GM19238 (cell line): ENCODE measurements at regions not wholly inside any gene's neighbourhood (a gene's known extent, or its start where the extent isn't known, plus 50 kb on each side); places are given as distances from the start of the nearest gene placed in this dataset.

Experiments
- DNase-seq: peaks from one replicate; pipeline ENCODE4 v3.0.0; 2011; ENCODE audit warnings: low spot score; ENCODE audit not compliant: insufficient read length

DNA sequence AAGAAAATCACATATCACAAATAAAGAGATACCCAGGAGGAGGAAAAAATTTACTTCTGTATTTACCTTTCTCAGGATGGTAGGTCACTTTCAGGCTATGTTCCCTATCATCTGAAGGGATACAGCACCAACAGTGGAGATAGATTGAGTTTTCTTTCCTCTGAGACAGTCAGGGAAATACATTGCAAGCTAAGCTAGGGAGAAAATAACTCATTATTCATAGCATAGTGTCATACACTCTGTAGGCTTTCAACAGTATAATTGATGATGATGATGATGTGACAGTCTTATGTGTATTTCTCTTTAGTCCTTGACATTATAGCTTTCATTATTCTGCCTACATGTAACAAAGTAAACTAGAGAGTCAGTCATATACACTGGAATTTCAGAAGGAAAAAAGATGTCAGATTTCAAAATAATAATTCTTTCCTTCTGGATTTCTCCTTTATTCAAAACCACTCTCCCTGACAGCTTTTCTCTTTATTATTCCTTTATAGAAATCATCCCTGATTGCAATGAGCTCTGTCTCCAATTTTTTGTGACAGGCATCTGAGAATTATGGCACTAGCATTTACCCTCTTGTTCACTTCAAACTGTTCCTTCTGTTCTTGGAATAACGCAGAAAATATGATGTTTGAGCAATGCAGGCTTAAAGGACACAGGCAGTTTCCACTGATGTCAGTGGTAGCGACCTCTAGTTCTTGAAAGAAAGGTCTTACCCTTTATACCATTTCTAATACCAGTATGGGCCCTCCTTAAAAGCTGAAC is 169.1 kb upstream of the EPHA5 start:
- DNase-seq: no peak

DNA sequence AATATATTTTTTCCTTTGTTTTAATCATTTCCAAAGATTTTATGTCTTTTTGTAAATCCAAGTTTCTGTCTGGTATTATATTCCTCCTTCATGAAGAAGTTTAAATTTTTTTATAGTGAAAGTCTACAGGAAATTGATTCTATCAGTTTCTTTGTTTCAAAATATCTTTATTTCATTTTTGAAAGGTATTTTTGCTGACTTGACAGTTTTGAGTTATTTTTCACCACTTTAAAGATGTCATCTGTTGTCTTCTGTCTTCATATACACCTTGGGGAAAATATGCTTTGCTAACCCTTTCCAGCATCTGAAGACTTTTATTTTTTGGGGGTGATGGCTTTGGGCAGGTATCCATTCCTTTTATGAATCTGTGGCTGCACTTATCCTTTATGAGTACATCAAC is 164.4 kb upstream of the EPHA5 start:
- DNase-seq: no peak

DNA sequence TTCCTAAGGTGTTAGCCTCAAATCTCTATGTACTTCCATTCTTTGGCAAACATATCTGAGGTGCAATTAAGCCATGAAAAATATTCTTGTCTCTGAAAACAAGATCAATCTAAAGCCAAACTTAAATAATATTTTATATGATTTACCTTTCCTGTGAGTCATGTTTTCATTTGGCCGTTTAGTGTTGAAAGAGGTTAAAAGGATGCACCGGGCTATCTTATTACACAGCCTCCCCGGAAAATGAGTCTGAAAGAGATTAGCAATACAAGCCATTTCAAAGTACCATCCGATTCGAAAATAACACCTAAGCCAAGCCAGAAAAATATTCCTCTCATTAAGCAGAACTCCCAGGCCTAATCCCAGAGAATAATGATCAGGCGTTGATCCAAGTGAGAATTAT is 161.5 kb upstream of the EPHA5 start:
- DNase-seq: no peak

DNA sequence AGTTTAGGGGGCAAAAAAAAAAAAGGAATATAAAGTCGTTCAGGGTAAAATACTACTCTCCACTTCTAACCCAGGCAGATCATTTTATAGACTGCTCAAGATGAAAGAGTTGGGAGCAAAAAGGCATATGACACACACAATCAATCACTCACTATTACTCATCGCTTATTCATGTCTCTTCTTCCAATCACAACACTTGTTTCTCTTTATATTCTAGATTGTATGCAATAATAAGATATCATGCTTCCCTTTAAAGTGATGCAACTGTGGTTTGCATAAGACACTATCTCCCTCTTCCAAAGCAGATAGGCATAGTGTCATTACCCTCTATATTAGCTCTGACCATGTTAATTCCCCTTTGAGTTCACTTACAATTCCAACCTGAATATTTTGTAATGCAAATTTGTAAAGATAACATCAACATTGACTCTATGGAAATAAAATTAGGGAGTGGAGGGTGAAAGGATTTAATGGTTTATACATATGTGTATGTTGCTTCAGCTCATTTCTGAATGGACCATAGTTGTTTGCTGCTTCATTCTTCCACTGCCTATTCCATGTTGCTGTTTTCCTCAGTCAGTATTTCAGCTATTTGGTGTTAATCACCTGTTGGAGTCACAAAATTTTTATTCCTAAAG is 154.9 kb upstream of the EPHA5 start:
- no peak for DNase-seq

DNA sequence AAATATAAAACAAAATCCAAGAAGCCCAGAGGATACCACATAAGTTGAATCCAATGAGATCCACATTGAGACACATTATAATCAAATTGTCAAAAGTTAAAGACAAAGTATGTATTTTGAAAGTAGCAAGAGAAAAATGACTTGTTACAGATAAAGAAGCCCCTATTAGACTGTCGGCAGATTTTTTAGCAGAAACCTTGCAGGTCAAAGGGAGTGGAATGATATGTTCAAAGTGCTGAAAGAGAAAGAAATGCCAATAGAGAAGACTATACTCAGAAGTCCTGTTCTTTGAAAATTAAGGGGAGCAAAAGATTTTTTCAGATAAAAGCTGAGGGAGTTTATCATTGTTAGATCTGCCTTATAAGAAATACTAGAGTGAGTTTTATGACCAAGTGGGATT is 148.9 kb upstream of the EPHA5 start:
- DNase-seq: no peak

DNA sequence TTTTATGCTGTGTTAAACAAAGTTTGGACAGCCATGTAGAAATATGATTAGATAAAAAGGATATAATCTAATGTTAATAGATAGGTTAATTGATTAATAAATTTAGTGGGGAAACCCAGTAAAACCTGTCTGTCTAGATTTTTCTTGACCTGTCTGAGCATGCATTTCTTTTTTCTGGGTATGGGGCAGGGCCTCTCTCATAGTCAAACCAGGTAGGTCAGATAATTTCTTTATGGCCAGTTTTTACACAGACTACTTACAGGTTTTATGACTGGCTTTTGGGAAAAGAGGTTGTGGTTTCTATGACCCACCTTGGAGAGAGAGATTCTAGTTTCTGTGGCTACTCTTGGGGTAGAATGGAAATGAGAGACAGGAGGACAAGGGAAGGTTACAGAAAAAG is 135.6 kb upstream of the EPHA5 start:
- no peak for DNase-seq

DNA sequence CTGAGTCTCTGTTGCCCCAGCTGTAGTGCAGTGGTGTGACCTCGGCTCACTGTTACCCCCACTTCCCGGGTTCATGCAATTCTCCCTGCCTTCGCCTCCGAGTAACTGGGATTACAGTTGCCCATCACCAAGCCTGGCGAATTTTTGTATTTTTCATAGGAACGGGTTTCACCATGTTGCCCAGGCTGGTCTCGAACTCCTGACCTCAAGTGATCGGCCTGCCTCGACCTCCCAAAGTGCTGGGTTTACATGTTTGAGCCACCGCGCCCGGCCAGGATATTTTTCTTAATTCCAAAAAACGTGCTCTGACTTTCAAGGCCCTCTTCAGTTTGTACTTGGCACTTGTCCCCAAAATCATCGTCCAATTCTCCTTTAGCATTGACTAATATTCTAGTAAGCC is 129.2 kb upstream of the EPHA5 start:
- no peak for DNase-seq

DNA sequence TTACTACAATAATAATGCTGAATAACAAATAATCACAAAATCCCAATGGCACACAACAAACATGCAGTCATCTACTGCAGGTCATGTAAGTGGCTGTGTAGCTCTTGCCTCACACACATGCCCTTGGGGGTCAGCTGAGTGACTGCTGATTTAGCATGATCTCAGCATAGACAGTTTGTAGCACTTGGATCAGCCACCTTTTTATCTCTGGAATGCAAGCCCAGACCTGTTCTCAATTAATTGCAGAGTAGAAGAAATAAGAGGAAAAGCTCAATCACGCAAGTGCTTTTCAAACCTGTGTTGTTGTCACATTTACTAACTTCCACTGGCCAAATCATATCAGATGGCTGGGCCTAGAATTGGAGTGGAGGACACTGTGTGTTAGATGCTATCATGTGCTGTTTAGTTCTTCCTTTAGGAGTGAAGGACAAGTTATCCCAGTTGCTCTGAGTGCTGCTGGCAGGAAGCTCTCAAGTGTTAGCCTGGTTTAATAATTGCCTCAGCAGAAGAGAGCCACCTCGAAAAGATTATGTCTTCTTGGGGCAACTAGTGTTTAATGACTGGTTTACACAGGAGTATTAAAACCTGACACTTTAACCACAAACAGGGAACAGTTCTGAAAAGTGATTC is 128.3 kb upstream of the EPHA5 start:
- DNase-seq: no peak

DNA sequence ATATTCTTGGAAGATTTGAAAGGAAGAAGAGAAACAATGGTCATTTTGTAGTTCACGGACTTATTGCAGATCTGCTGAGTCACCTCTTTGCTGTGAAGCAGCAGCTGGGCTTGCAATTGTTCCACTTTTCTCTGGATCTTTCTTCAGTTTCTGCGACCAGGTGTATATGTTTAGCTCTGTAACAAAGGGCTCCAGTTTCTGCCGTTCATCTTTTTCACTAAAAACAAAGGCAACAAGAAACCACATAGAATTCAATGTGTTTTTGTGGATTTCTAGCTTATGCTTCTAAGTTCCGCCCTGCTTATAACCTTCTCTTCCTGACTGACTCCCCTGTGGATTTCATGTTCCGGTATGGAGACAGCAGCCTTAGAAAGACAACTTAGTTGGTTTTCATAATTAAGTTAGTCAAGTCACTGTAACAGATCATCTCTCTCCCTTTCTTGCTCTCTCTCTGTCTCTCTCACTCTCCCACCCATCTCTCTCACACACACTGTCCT is 121.6 kb upstream of the EPHA5 start:
- no peak for DNase-seq

DNA sequence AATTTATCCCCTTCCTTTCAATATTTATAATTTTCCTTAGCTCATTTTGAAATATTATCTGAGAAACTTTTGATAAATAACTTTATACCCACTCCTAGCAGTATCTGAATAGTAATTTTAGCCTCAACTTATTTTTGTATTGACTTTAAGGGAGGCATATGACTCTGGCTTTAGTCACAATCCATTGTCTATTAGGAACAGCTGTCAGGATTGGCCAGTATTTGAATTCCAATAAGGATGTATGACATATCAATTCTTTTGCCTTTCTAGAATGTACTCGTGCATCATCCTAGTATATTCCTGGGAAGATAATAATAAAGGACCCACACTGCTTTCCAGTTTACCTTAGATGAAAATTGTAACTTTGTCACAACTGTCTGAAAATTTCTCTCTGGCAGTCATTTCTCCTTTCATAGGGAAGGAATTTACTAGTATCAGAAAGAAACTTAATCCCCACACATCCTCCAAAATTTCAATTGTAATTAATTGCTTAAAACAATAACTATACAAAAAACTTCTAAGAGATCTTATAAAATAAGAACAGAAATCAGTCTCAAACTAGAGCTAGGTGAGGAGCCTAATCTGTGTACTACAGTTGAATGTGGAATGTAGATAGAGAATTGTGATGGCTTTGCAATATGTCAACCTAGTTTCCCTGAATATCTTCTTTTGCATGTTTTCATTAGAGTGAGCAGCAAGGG is 121.0 kb upstream of the EPHA5 start:
- no peak for DNase-seq

DNA sequence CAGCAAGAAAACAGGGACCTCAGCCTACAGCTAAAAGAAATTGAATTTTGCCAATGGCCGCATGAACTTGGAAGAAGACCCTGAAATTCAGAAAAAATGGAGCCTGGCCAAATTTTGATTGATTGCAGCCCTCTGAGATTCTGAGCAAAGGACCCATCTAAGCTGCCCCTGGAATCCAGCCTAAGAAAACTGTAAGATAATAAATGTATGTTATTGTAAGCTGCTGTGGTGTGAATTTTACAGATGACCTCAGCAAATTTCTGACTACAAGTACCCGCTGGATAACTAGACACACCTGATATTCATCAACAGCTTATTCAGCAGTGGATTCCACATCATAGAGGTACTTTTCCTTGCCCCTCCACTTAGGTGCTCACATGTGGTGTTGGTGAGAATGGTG is 119.5 kb upstream of the EPHA5 start:
- no peak for DNase-seq

DNA sequence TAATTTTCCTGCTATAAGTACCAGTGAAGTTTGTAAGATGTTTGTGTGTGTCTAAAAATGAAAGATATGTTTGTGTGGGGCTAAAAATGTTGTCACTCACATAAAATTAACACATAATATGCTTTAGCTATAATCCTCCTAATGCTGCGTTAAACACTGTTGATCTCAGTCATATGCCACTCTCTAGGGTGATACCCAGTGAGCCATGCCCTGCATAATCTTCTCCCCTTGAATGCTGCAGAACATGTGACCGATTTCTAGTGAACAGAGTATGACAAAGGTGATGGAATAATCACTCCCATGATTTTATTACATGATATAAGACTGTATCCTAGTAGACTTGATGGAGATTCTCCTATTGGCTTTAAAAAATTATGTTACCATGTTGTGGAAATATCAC is 119.1 kb upstream of the EPHA5 start:
- DNase-seq: no peak

DNA sequence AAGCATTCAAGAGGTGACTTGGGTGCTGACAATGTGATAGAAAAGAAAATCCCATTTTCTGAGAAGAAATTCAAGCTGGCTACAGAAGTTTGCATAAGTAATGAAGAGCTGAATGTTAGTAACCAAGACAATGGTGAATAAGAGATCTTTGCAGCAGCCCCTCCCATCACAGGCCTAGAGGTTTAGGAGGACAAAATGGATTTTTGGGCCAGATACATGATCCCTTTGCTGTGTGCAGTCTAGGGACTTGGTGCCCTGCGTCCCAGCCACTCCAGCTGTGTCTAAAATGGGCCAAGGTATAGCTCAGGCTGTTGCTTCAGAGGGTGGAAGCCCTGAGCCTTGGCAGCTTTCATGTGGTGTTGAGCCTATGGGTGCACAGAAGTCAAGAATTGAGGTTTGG is 107.0 kb upstream of the EPHA5 start:
- no peak for DNase-seq

DNA sequence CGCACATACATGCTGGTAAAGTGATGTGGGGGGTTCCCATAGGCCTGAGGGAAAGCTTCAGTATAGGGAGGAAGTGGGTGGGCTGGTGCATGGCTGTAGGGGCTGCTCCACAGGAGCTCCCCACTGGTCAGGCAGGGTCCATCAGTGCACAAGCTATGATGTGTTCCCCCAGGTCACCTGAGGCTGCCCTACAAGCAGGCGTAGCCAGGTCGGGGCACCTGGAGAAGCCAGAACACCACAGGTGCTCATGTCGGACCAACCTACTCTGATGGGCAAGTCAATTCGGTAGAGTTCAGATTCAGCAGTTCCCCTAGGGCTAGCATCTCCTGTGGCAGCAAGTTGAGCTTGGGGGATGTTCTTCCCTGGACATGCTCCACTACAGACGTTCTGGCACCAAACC is 103.3 kb upstream of the EPHA5 start:
- no peak for DNase-seq

DNA sequence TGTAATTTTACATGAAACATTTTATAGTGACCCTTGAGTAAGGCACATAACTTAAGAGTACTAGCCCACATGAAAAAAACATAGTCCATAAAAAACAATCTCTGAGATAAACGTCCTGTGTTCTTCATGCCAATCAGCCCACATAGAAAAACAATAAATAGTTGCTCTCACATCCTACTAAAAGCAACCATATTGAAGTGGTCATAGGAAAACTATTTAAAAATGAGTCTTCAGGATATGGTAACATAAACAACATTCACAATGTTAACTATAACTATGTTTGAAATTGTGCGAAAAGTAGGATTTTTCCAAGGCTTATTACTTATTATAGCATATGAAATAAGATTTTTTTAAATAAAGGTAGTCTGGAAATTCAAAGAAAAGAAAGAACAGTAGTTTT is 77.1 kb upstream of the EPHA5 start:
- no peak for DNase-seq

DNA sequence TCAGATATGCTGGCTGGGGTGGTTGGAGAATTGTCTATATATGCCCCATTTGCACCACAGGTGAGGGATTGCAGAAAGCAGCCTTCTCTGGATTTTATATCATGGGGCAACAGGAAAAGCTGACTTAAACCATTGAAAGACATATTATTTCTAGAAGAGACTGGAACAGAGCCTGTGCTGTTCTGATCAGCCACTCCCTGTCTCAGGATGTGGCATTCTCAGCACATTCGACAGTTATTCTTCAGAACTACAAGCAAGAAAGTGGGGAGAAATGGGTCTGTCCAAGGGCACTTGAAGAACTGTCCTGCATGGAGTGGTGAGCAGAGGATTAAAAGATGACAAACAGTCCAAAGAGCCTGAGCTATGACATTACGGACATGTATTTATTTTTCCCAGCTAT is 67.8 kb upstream of the EPHA5 start:
- no peak for DNase-seq

DNA sequence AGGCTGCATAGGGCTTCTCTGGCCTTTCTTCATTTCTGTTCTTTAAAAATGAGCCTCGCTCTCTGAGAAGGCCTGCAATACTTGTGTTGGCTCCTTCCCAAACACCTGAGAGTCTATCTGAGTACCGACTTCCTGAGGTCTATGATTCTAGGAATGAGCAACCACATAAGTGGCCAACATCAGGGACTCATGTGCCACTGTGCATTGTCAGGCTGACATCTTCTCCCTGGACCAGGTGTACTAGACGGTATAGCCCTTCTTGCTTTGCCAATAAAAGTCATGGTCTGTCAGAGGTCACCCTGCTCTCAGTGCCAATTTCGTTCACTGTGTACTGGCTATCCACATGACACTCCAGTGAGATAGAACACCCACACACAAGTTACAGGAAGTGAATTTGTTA is 67.4 kb upstream of the EPHA5 start:
- DNase-seq: no peak

DNA sequence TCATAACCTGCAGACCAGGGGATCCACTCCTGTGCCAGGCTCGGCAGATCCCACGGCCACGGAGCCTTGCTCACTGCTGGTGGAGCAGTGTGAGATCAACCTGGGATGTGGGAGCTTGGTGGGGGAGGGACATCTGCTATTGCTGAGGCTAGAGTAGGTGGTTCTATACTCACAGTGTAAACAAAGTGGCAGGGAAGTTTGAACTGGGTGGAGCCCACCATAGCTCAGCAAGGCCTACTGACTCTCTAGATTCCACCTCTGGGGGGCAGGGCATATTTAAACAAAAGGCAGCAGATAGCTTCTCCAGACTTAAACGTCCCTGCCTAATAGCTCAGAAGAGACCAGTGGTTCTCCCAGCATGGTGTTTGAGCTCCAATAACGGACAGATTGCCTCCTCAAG is 54.7 kb upstream of the EPHA5 start:
- no peak for DNase-seq
